AG09309 (cell line): ENCODE measurements at regions not wholly inside any gene's neighbourhood (a gene's known extent, or its start where the extent isn't known, plus 50 kb on each side); places are given as distances from the start of the nearest gene placed in this dataset.

Experiments
- DNase-seq: peaks from one replicate; pipeline ENCODE4 v3.0.0-alpha.2; 2010; ENCODE audit warnings: low read depth
- H3K4me3 ChIP-seq: 2 replicates; pipeline ENCODE4 v1.5.1; 2011; ENCODE audit warnings: mild to moderate bottlenecking, low read depth, low read length, moderate library complexity; ENCODE audit not compliant: control insufficient read depth
- TF ChIP-seq, protein P1 (sequence below): IDR thresholded peaks from 2 replicates; pipeline ENCODE4 v1.5.1; 2011; ENCODE audit warnings: mild to moderate bottlenecking, low read depth, low read length, inconsistent platforms; ENCODE audit not compliant: insufficient read depth, control insufficient read depth; ENCODE audit errors: missing control alignments

DNA sequence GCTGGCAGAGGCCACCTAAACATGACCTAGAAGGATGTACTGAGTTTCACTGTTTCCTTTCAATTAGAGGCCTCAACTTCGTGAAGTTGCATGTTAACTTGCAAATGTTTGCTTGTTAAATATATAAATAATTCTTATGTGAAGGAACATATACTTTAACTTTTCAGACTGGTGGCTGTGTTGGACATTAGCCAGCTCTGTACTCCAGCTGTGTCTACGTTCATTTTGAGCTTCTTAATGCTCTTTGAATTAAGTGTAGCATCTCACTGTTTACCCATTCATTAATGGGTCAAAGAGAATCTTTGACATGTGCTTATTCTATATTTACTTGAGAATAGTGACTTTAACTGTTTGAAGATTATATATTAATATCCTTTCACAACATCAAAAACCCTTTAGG is 823.2 kb upstream of the ID2 start:
- no peak overlapping the region for H3K4me3 ChIP-seq
- DNase-seq, result no peak
- TF ChIP-seq, protein P1, sequence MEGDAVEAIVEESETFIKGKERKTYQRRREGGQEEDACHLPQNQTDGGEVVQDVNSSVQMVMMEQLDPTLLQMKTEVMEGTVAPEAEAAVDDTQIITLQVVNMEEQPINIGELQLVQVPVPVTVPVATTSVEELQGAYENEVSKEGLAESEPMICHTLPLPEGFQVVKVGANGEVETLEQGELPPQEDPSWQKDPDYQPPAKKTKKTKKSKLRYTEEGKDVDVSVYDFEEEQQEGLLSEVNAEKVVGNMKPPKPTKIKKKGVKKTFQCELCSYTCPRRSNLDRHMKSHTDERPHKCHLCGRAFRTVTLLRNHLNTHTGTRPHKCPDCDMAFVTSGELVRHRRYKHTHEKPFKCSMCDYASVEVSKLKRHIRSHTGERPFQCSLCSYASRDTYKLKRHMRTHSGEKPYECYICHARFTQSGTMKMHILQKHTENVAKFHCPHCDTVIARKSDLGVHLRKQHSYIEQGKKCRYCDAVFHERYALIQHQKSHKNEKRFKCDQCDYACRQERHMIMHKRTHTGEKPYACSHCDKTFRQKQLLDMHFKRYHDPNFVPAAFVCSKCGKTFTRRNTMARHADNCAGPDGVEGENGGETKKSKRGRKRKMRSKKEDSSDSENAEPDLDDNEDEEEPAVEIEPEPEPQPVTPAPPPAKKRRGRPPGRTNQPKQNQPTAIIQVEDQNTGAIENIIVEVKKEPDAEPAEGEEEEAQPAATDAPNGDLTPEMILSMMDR, result no peak

DNA sequence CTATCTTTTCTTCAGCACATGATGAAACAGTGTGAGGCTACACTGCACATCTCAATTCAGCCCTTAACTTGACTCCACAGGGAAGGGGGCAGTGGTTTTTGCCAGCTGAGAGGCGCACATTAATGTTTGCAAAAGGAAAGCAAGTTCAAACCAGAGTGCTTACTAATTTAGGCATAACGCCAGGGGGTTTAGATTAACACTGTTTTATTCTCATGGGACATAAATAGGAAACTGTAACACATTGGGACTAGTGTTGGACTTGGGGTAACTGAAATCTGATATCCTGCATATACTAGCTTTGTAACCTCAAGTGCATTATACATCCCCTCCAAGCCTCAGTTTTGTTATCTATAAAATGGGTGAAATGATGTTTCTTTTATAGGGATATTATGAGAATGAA is 821.2 kb upstream of the ID2 start:
- DNase-seq, result no peak
- TF ChIP-seq, protein P1, result no peak
- H3K4me3 ChIP-seq, result no peak overlapping the region

DNA sequence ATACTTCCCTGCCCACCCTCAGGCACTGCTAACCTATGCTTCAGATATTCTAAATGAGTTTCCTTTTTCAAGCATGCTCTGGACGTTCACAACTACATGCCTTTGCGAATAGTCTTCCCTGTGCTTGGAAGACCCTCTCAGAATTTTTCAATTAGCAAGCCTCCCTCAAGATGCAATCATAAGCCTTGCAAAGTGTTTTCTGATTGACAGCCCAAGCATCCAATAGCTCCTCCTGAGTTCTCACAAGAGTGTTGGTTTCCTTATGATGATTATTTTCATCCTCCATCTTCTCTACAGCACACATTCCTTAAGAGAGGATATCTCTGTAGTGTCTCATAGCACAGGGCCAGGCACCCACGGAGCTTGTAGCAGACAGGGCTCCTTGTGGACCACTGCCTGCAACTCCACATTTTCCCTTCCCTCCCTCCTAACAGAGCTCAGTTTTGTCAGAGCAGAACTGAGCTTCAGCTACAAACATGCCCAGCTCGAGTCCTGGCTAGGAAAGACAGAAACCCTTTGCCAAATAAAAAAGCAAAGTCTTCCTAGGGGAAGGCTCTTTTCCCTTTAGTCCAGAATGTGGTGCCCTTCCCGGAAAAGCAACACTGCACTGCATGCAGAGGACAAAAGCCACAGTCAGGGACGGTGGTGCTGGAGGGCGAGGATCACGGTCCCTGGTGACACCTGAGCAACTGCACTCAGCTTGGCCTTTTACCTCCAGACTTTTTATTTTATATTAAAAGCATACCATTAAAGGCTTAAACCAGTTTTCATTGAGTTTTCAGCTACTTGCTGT is 819.8 kb upstream of the ID2 start:
- H3K4me3 ChIP-seq, result no peak overlapping the region
- DNase-seq, result no peak
- TF ChIP-seq, protein P1, result no peak

DNA sequence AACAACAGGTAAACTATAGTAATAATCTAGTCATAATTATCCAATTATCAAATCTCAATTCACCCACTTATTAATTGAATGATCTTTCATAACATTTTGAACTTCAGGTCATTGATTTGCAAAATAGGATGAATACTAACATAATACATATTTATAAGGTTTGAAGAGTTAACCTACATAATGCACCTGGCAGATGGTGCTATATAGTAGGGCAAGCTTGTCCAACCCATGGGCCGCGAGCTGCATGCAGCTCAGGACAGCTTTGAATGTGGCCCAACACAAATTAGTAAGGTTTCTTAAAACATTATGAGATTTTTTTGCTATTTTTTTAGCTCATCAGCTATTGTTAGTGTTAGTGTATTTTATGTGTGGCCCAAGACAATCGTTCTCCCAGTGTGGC is 815.8 kb upstream of the ID2 start:
- DNase-seq, result no peak
- TF ChIP-seq, protein P1, result no peak
- H3K4me3 ChIP-seq, result no peak overlapping the region

DNA sequence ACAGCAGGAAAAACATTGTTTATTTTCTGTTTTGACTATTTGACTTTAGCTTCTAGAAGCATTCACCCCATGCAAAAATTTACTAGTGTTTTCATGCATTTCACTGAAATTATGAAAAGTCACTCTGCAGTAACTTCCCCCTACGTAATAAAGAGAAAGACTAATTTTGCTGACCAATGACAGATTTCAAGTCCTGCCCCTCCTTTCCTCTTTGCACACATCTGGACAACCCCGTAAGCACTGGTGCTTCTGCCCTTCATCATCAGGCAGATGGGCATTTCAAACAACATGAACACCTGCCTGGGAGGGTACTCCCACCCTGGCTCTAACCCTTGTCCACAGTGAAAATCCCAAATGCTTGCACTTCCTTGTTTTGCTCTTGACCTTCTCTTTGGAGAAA is 815.0 kb upstream of the ID2 start:
- DNase-seq, result no peak
- H3K4me3 ChIP-seq, result no peak overlapping the region
- TF ChIP-seq, protein P1, result no peak

DNA sequence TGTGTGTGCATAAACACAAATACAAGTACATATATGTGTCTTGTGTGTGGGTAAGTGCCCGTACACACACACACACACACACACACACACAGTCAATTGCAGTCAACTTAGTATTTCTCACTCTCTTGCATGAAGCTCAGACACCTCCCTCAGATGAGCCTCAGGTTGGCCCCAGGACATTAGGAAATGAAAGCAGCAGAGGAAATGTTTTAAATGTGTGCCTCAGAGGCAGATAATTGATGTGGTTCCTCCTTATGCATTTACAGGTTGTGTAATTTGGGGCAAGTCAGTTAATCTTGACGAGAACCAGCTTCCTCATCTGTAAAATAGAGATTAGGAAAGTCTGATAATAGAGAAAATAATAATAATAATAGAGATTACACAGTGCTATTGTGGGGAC is 814.0 kb upstream of the ID2 start:
- H3K4me3 ChIP-seq, result no peak overlapping the region
- TF ChIP-seq, protein P1, result no peak
- no peak for DNase-seq
